NB4 (cell line): ENCODE measurements at regions not wholly inside any gene's neighbourhood (a gene's known extent, or its start where the extent isn't known, plus 50 kb on each side); places are given as distances from the start of the nearest gene placed in this dataset.

ENCODE experiments used
- TF ChIP-seq, protein P1 (sequence below): IDR thresholded peaks from one replicate; pipeline ENCODE4 v1.5.1; 2012; ENCODE audit warnings: low read depth, low read length
- TF ChIP-seq, protein P2 (sequence below): IDR thresholded peaks from 2 replicates; pipeline ENCODE4 v1.6.1; 2011; ENCODE audit warnings: low read depth, low read length

DNA sequence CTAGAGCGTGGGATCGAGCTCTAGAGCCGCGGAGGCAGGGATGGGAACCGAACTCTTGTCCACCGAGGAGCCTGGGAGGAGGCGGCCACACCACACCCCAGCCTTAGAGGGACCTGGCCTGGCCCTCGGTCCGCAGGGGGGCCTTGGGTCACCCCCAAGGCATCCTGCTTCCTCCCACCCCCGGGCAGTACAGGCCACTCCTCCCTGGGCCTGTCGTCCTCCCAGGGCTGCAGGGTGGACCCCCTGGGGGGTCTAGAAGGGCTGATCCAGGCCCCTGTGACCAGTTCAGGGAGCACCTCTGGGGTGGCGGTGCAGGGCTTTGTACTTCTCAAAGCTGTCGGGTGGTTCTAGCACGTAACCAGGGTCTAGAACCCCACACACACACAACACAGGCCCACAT, 79.1 kb upstream of the FBRSL1 start:
- TF ChIP-seq, protein P1, sequence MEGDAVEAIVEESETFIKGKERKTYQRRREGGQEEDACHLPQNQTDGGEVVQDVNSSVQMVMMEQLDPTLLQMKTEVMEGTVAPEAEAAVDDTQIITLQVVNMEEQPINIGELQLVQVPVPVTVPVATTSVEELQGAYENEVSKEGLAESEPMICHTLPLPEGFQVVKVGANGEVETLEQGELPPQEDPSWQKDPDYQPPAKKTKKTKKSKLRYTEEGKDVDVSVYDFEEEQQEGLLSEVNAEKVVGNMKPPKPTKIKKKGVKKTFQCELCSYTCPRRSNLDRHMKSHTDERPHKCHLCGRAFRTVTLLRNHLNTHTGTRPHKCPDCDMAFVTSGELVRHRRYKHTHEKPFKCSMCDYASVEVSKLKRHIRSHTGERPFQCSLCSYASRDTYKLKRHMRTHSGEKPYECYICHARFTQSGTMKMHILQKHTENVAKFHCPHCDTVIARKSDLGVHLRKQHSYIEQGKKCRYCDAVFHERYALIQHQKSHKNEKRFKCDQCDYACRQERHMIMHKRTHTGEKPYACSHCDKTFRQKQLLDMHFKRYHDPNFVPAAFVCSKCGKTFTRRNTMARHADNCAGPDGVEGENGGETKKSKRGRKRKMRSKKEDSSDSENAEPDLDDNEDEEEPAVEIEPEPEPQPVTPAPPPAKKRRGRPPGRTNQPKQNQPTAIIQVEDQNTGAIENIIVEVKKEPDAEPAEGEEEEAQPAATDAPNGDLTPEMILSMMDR: no peak
- TF ChIP-seq, protein P2, sequence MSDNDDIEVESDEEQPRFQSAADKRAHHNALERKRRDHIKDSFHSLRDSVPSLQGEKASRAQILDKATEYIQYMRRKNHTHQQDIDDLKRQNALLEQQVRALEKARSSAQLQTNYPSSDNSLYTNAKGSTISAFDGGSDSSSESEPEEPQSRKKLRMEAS: no peak
